Left ventricle myocardium superior (tissue), 1 donor: ENCODE measurements at regions not wholly inside any gene's neighbourhood (a gene's known extent, or its start where the extent isn't known, plus 50 kb on each side); places are given as distances from the start of the nearest gene placed in this dataset.

Experiments
- ATAC-seq: fragments of 200-7000 bp; cut with Tn5 transposase; one replicate; pipeline ENCODE4 v1.9.1; 2020; ENCODE audit warnings: mild to moderate bottlenecking, moderate library complexity
- DNase-seq: peaks from one replicate; pipeline ENCODE4 v3.0.0-alpha.2; 2020
- intact Hi-C: fragments of 100-400 bp; cut with micrococcal nuclease; formaldehyde crosslinking; loops from one replicate; pipeline ENCODE4 v1.11.0; 2022
- donor health status: DM: no; HTN: yes; CAD: no; lungs with severe emphysema.

- intact Hi-C loops: no loop called here
- ATAC-seq (no peak), DNase-seq (no peak)
Measured at GRCh38 chr13:111975539-111976473, 91.1 kb upstream of the SOX1 start.

GRCh38 chr13:111976474-111977178 lies 90.3 kb upstream of the SOX1 start:
- ATAC-seq (no peak), DNase-seq (no peak)
- intact Hi-C loops: no loop called here

- no peak for ATAC-seq
- intact Hi-C loops: no loop called here
Measured at GRCh38 chr13:111977179-111977506, 89.8 kb upstream of the SOX1 start.

GRCh38 chr13:111978546-111978945 lies 88.4 kb upstream of the SOX1 start:
- ATAC-seq: no peak
- no peak for DNase-seq

More at GRCh38 chr13:111977179-111977506, 89.8 kb upstream of the SOX1 start:
- no peak for DNase-seq

GRCh38 chr13:111980146-111980929 lies 86.6 kb upstream of the SOX1 start:
- intact Hi-C loops: no loop called here
- DNase-seq (no peak), ATAC-seq (no peak)

More at GRCh38 chr13:111978546-111978945, 88.4 kb upstream of the SOX1 start:
- intact Hi-C loops: no loop called here

- DNase-seq (no peak), ATAC-seq (no peak)
- intact Hi-C loops: no loop called here
Measured at GRCh38 chr13:111981006-111981405, 85.9 kb upstream of the SOX1 start.

- no peak for ATAC-seq
- DNase-seq: no peak
Measured at GRCh38 chr13:111981446-111982165, 85.3 kb upstream of the SOX1 start.

GRCh38 chr13:111984349-111984748 lies 82.6 kb upstream of the SOX1 start:
- no peak for ATAC-seq
- intact Hi-C loops: no loop called here
- no peak for DNase-seq

More at GRCh38 chr13:111981446-111982165, 85.3 kb upstream of the SOX1 start:
- intact Hi-C loops: no loop called here

GRCh38 chr13:111990362-111990761 lies 76.6 kb upstream of the SOX1 start:
- DNase-seq (no peak), ATAC-seq (no peak)
- intact Hi-C loops: no loop called here

- intact Hi-C loops: no loop called here
- DNase-seq: no peak
- no peak for ATAC-seq
Measured at GRCh38 chr13:111992911-111993310, 74.0 kb upstream of the SOX1 start.

GRCh38 chr13:111993691-111994090 lies 73.3 kb upstream of the SOX1 start:
- no peak for ATAC-seq
- intact Hi-C loops: no loop called here
- no peak for DNase-seq

GRCh38 chr13:111994578-111994977 lies 72.4 kb upstream of the SOX1 start:
- intact Hi-C loops: no loop called here
- no peak for DNase-seq
- no peak for ATAC-seq

- DNase-seq (no peak), ATAC-seq (no peak)
- intact Hi-C loops: no loop called here
Measured at GRCh38 chr13:111999352-111999751, 67.6 kb upstream of the SOX1 start.

- ATAC-seq (no peak), DNase-seq (no peak)
- intact Hi-C loops: no loop called here
Measured at GRCh38 chr13:112000888-112001287, 66.1 kb upstream of the SOX1 start.

- ATAC-seq (no peak), DNase-seq (no peak)
- intact Hi-C loops: no loop called here
Measured at GRCh38 chr13:112001571-112001970, 65.4 kb upstream of the SOX1 start.

- no peak for DNase-seq
- intact Hi-C loops: no loop called here
- ATAC-seq: no peak
Measured at GRCh38 chr13:112003396-112003795, 63.6 kb upstream of the SOX1 start.

GRCh38 chr13:112003941-112004340 lies 63.0 kb upstream of the SOX1 start:
- no peak for ATAC-seq
- intact Hi-C loops: no loop called here
- no peak for DNase-seq

GRCh38 chr13:112005925-112006324 lies 61.0 kb upstream of the SOX1 start:
- DNase-seq (no peak), ATAC-seq (no peak)
- intact Hi-C loops: no loop called here

- ATAC-seq (no peak), DNase-seq (no peak)
- intact Hi-C loops: no loop called here
Measured at GRCh38 chr13:112007191-112007590, 59.8 kb upstream of the SOX1 start.
